DND-41 (cell line): ENCODE measurements at regions not wholly inside any gene's neighbourhood (a gene's known extent, or its start where the extent isn't known, plus 50 kb on each side); places are given as distances from the start of the nearest gene placed in this dataset.

ENCODE experiments used
- ATAC-seq: fragments of 200-7000 bp; cut with Tn5 transposase; 3 replicates; pipeline ENCODE4 v1.9.1; 2021; ENCODE audit warnings: low read depth; ENCODE audit not compliant: insufficient read depth
- DNase-seq: peaks from one replicate; pipeline ENCODE4 v3.0.0-alpha.2; 2020
- H2AFZ ChIP-seq: 2 replicates; pipeline ENCODE4 v1.6.0; 2012; ENCODE audit warnings: low read depth, low read length
- H3K27ac ChIP-seq: 2 replicates; pipeline ENCODE4 v1.5.1; 2012; ENCODE audit warnings: low read length, inconsistent platforms
- H3K27me3 ChIP-seq: fragments of 200-600 bp; sonication (generic); 2 replicates; pipeline ENCODE4 v1.6.0; 2012; ENCODE audit warnings: low read length, mild to moderate bottlenecking, inconsistent platforms; ENCODE audit not compliant: insufficient read depth, poor library complexity
- H3K36me3 ChIP-seq: 2 replicates; pipeline ENCODE4 v1.5.1; 2012; ENCODE audit warnings: low read length, inconsistent platforms; ENCODE audit not compliant: insufficient read depth
- H3K4me1 ChIP-seq: 2 replicates; pipeline ENCODE4 v1.5.1; 2012; ENCODE audit warnings: mild to moderate bottlenecking, low read length; ENCODE audit not compliant: insufficient read depth
- H3K4me2 ChIP-seq: 2 replicates; pipeline ENCODE4 v1.6.0; 2012; ENCODE audit warnings: mild to moderate bottlenecking, moderate library complexity, low read length, inconsistent platforms; ENCODE audit not compliant: insufficient read depth
- H3K4me3 ChIP-seq, 2 experiments: fragments of 200-600 bp in 1 of 2; shearing (Covaris generic) in 1 of 2; 2 replicates each; pipeline ENCODE4 v1.5.1; 2012 to 2016; ENCODE audit warnings: inconsistent platforms in 2 of 2, low read length in 2 of 2, mild to moderate bottlenecking in 2 of 2, low read depth in 1 of 2, moderate library complexity in 1 of 2
- H3K79me2 ChIP-seq: 2 replicates; pipeline ENCODE4 v1.6.0; 2012; ENCODE audit warnings: low read length, inconsistent platforms; ENCODE audit not compliant: insufficient read depth
- H3K9ac ChIP-seq: 2 replicates; pipeline ENCODE4 v1.6.0; 2012; ENCODE audit warnings: low read depth, mild to moderate bottlenecking, inconsistent platforms, low read length, moderate library complexity
- H3K9me3 ChIP-seq: 2 replicates; pipeline ENCODE4 v1.5.1; 2012; ENCODE audit warnings: low read length, moderate library complexity, mild to moderate bottlenecking, inconsistent platforms; ENCODE audit not compliant: insufficient read depth, severe bottlenecking
- H4K20me1 ChIP-seq: 2 replicates; pipeline ENCODE4 v1.6.0; 2012; ENCODE audit warnings: low read length; ENCODE audit not compliant: insufficient read depth
- CTCF ChIP-seq: IDR thresholded peaks from 2 replicates; pipeline ENCODE4 v1.5.1; 2012; ENCODE audit warnings: borderline replicate concordance, low read length, moderate library complexity, mild to moderate bottlenecking; ENCODE audit not compliant: poor library complexity, severe bottlenecking; ENCODE audit errors: extremely low read depth
- EZH2 ChIP-seq: IDR thresholded peaks from 3 replicates; pipeline ENCODE4 v1.6.1; 2012; ENCODE audit warnings: borderline replicate concordance, low read depth, mild to moderate bottlenecking, moderate library complexity, low read length, inconsistent platforms; ENCODE audit not compliant: severe bottlenecking

GRCh38 chr4:18213576-18214198, 192.1 kb upstream of the LCORL start:
- ATAC-seq, result no peak
- no peak overlapping the region for H3K4me3 ChIP-seq
- no peak for TF ChIP-seq CTCF
- no peak for TF ChIP-seq EZH2
- no peaks in the 10 kb centered on the region for H3K4me1 ChIP-seq
- no peak overlapping the region for H3K9ac ChIP-seq
- no peak overlapping the region for H2AFZ ChIP-seq
- H4K20me1 ChIP-seq, result no peaks in the 10 kb centered on the region
- DNase-seq, result no peak
- no peaks in the 10 kb centered on the region for H3K36me3 ChIP-seq
- H3K79me2 ChIP-seq, result no peaks in the 10 kb centered on the region
- H3K27me3 ChIP-seq, result no peaks in the 10 kb centered on the region
- no peaks in the 10 kb centered on the region for H3K9me3 ChIP-seq
- no peak overlapping the region for H3K27ac ChIP-seq
- no peak overlapping the region for H3K4me2 ChIP-seq

GRCh38 chr4:18209448-18209847, 187.9 kb upstream of the LCORL start:
- no peaks in the 10 kb centered on the region for H3K36me3 ChIP-seq
- H2AFZ ChIP-seq, result no peak overlapping the region
- H3K27me3 ChIP-seq, result no peaks in the 10 kb centered on the region
- ATAC-seq, result no peak
- H3K9ac ChIP-seq, result no peak overlapping the region
- no peaks in the 10 kb centered on the region for H3K9me3 ChIP-seq
- no peak overlapping the region for H3K4me2 ChIP-seq
- H3K4me3 ChIP-seq, result no peak overlapping the region
- no peak for DNase-seq
- TF ChIP-seq EZH2 (no peak), CTCF (no peak)
- H3K79me2 ChIP-seq, result no peaks in the 10 kb centered on the region
- H3K4me1 ChIP-seq, result no peaks in the 10 kb centered on the region
- no peaks in the 10 kb centered on the region for H4K20me1 ChIP-seq
- H3K27ac ChIP-seq, result no peak overlapping the region

DNA sequence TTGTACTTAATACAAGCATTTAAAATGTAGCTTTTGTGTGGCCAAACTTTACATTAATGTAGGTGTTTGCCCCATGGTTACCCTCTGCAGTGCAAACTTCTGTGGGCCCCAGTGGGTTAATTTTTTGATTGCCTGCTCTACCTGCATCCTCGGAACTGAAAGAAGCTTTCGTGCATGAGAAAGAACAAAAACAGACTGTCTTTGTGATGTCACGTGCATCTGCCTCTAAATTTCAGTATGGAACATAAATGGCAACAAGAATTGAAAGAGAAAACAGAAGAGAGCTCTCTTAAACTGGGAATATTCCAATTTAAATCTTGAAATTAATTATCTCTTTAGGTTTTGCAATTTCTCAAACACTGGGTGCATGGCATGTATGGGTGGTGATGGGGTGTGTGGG, 182.4 kb upstream of the LCORL start:
- Histone ChIP-seq H3K79me2 (no peaks in the 10 kb centered on the region), H3K9ac (no peak overlapping the region), H2AFZ (no peak overlapping the region), H3K27ac (no peak overlapping the region), H3K9me3 (no peaks in the 10 kb centered on the region), H3K27me3 (no peaks in the 10 kb centered on the region), H3K4me2 (no peak overlapping the region), H3K4me3 (no peak overlapping the region), H3K36me3 (no peaks in the 10 kb centered on the region), H4K20me1 (no peaks in the 10 kb centered on the region), H3K4me1 (no peaks in the 10 kb centered on the region)
- ATAC-seq, result no peak
- TF ChIP-seq CTCF (no peak), EZH2 (no peak)
- no peak for DNase-seq

DNA sequence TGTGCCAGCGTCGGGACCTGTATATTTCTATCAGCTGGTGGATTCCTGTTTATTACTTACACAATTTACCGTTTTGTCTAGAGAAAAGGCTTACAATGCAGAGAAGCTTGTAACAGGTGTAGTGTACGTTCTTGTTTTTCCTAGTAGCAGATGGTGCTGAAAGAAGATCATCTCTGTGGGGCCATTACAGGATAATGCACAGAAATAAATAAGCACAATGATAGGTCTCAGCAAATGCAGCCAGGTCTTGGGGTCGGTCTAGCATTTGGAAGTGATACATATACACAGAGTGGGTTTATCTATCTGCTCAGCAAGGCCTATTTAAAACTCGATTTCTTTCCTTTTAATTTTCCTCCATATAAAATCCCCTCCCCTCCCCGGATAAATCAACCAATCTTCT, 180.9 kb upstream of the LCORL start:
- no peaks in the 10 kb centered on the region for H4K20me1 ChIP-seq
- TF ChIP-seq EZH2 (no peak), CTCF (no peak)
- H3K9ac ChIP-seq, result no peak overlapping the region
- no peak overlapping the region for H3K4me3 ChIP-seq
- no peak overlapping the region for H3K27ac ChIP-seq
- H3K79me2 ChIP-seq, result no peaks in the 10 kb centered on the region
- no peaks in the 10 kb centered on the region for H3K27me3 ChIP-seq
- H3K4me2 ChIP-seq, result no peak overlapping the region
- H3K9me3 ChIP-seq, result no peaks in the 10 kb centered on the region
- ATAC-seq (no peak), DNase-seq (no peak)
- H3K36me3 ChIP-seq, result no peaks in the 10 kb centered on the region
- H2AFZ ChIP-seq, result no peak overlapping the region
- H3K4me1 ChIP-seq, result no peaks in the 10 kb centered on the region
